A549 (cell line): ENCODE measurements at regions not wholly inside any gene's neighbourhood (a gene's known extent, or its start where the extent isn't known, plus 50 kb on each side); places are given as distances from the start of the nearest gene placed in this dataset.

ENCODE experiments used
- BCL3 ChIP-seq: fragments of >200 bp; sonication (Bioruptor Twin); formaldehyde crosslinking; IDR thresholded peaks from 3 replicates; pipeline ENCODE4 v1.6.1; 2016
- BHLHE40 ChIP-seq: IDR thresholded peaks from 2 replicates; pipeline ENCODE4 v1.6.1; 2012; ENCODE audit warnings: low read depth, low read length, inconsistent platforms
- CBX8 ChIP-seq: fragments of 200-600 bp; sonication (generic); IDR thresholded peaks from 2 replicates; pipeline ENCODE4 v1.6.1; 2016
- CHD2 ChIP-seq: fragments of 150-350 bp; IDR thresholded peaks from 2 replicates; pipeline ENCODE4 v1.6.1; 2014; ENCODE audit warnings: low read length; ENCODE audit not compliant: partially characterized antibody
- MAFK ChIP-seq: fragments of 450-650 bp; IDR thresholded peaks from 2 replicates; pipeline ENCODE4 v1.6.1; 2014; ENCODE audit not compliant: partially characterized antibody
- POLR2A ChIP-seq: IDR thresholded peaks from 2 replicates; pipeline ENCODE4 v1.6.1; 2012; ENCODE audit warnings: mild to moderate bottlenecking, low read length
- USF2 ChIP-seq: fragments of 450-650 bp; IDR thresholded peaks from 2 replicates; pipeline ENCODE4 v1.6.1; 2014; ENCODE audit warnings: antibody characterized with exemption
- TF ChIP-seq, protein P1 (sequence below): fragments of >200 bp; sonication (Bioruptor Twin); formaldehyde crosslinking; IDR thresholded peaks from 3 replicates; pipeline ENCODE4 v1.5.1; 2016
- TF ChIP-seq, protein P2 (sequence below): fragments of 200-600 bp; sonication (generic); IDR thresholded peaks from 2 replicates; pipeline ENCODE4 v1.6.1; 2016; ENCODE audit warnings: antibody characterized with exemption, mild to moderate bottlenecking, moderate library complexity
- TF ChIP-seq, protein P3 (sequence below): fragments of 250-450 bp; sonication (Bioruptor Pico); IDR thresholded peaks from 2 replicates; pipeline ENCODE4 v1.5.0; 2021; ENCODE audit warnings: mild to moderate bottlenecking, moderate library complexity, borderline replicate concordance

DNA sequence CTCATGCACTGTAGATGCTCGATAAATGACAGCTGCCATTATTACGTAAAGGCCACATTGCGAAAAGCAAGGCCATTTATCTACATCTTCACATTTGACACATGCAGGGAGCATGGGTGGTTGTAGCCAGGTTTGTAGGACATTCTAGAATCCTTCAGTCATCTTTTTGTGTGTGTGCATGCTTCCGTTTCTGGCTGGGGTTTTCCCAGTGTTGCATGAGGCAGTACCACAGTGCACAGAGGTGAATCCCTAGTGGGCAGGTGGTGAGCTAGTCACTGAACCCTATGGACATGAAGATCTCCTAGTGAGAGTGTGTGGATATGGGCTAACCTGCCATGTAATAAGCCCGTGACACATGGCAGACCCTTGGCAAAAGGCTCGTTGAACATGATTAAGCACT, 151.8 kb upstream of the SLC14A2 start:
- no peak for TF ChIP-seq MAFK
- no peak for TF ChIP-seq CBX8
- TF ChIP-seq, protein P1, sequence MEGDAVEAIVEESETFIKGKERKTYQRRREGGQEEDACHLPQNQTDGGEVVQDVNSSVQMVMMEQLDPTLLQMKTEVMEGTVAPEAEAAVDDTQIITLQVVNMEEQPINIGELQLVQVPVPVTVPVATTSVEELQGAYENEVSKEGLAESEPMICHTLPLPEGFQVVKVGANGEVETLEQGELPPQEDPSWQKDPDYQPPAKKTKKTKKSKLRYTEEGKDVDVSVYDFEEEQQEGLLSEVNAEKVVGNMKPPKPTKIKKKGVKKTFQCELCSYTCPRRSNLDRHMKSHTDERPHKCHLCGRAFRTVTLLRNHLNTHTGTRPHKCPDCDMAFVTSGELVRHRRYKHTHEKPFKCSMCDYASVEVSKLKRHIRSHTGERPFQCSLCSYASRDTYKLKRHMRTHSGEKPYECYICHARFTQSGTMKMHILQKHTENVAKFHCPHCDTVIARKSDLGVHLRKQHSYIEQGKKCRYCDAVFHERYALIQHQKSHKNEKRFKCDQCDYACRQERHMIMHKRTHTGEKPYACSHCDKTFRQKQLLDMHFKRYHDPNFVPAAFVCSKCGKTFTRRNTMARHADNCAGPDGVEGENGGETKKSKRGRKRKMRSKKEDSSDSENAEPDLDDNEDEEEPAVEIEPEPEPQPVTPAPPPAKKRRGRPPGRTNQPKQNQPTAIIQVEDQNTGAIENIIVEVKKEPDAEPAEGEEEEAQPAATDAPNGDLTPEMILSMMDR: no peak
- no peak for TF ChIP-seq USF2
- TF ChIP-seq POLR2A: no peak
- no peak for TF ChIP-seq BHLHE40
- TF ChIP-seq CHD2: no peak
- TF ChIP-seq, protein P2, sequence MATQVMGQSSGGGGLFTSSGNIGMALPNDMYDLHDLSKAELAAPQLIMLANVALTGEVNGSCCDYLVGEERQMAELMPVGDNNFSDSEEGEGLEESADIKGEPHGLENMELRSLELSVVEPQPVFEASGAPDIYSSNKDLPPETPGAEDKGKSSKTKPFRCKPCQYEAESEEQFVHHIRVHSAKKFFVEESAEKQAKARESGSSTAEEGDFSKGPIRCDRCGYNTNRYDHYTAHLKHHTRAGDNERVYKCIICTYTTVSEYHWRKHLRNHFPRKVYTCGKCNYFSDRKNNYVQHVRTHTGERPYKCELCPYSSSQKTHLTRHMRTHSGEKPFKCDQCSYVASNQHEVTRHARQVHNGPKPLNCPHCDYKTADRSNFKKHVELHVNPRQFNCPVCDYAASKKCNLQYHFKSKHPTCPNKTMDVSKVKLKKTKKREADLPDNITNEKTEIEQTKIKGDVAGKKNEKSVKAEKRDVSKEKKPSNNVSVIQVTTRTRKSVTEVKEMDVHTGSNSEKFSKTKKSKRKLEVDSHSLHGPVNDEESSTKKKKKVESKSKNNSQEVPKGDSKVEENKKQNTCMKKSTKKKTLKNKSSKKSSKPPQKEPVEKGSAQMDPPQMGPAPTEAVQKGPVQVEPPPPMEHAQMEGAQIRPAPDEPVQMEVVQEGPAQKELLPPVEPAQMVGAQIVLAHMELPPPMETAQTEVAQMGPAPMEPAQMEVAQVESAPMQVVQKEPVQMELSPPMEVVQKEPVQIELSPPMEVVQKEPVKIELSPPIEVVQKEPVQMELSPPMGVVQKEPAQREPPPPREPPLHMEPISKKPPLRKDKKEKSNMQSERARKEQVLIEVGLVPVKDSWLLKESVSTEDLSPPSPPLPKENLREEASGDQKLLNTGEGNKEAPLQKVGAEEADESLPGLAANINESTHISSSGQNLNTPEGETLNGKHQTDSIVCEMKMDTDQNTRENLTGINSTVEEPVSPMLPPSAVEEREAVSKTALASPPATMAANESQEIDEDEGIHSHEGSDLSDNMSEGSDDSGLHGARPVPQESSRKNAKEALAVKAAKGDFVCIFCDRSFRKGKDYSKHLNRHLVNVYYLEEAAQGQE: no peak
- TF ChIP-seq, protein P3, sequence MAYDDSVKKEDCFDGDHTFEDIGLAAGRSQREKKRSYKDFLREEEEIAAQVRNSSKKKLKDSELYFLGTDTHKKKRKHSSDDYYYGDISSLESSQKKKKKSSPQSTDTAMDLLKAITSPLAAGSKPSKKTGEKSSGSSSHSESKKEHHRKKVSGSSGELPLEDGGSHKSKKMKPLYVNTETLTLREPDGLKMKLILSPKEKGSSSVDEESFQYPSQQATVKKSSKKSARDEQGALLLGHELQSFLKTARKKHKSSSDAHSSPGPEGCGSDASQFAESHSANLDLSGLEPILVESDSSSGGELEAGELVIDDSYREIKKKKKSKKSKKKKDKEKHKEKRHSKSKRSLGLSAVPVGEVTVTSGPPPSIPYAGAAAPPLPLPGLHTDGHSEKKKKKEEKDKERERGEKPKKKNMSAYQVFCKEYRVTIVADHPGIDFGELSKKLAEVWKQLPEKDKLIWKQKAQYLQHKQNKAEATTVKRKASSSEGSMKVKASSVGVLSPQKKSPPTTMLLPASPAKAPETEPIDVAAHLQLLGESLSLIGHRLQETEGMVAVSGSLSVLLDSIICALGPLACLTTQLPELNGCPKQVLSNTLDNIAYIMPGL: no peak
- TF ChIP-seq BCL3: no peak
